Thoracic aorta (tissue), 2 donors: ENCODE measurements at regions not wholly inside any gene's neighbourhood (a gene's known extent, or its start where the extent isn't known, plus 50 kb on each side); places are given as distances from the start of the nearest gene placed in this dataset.

Experiments used
- ATAC-seq: fragments of 150-250 bp; one replicate; pipeline ENCODE4 v1.8.0; 2017; ENCODE audit warnings: low read depth; ENCODE audit not compliant: insufficient number of reproducible peaks, low FRiP score
- DNase-seq: peaks from one replicate; pipeline ENCODE4 v3.0.0-alpha.2; 2020; ENCODE audit warnings: low spot score
- H3K27ac ChIP-seq, 2 donors: fragments of 200-600 bp; sonication (generic); 1 replicate in 1 of 2; 2 replicates in 1 of 2; pipeline ENCODE4 v1.5.1; 2016; ENCODE audit warnings: mild to moderate bottlenecking in 2 of 2, moderate library complexity in 2 of 2
- H3K27me3 ChIP-seq: fragments of 200-600 bp; sonication (generic); replicated peaks from 2 replicates; pipeline ENCODE4 v1.6.0; 2016; ENCODE audit warnings: mild to moderate bottlenecking; ENCODE audit not compliant: insufficient read depth
- H3K36me3 ChIP-seq: fragments of 200-600 bp; sonication (generic); one replicate; pipeline ENCODE4 v1.5.1; 2016
- H3K4me1 ChIP-seq, 2 donors: fragments of 200-600 bp; sonication (generic); 1 replicate in 1 of 2; 2 replicates in 1 of 2; pipeline versions ENCODE4 v1.5.1 to v1.6.0; 2016; ENCODE audit warnings: low read depth in 2 of 2, mild to moderate bottlenecking in 1 of 2; ENCODE audit not compliant: control insufficient read depth in 1 of 2
- H3K4me3 ChIP-seq: fragments of 200-600 bp; sonication (generic); 2 replicates; pipeline ENCODE4 v1.5.1; 2016; ENCODE audit warnings: mild to moderate bottlenecking
- H3K9me3 ChIP-seq: fragments of 200-600 bp; sonication (generic); 2 replicates; pipeline ENCODE4 v1.5.1; 2016
- CTCF ChIP-seq: fragments of 200-600 bp; sonication (generic); IDR thresholded peaks from one replicate; pipeline ENCODE4 v1.5.1; 2019; ENCODE audit warnings: antibody characterized with exemption

GRCh38 chr14:84792722-84793410, 737.1 kb upstream of the FLRT2 start:
- no peak overlapping the region for H3K4me3 ChIP-seq
- TF ChIP-seq CTCF: no peak
- no peaks in the 10 kb centered on the region for H3K27me3 ChIP-seq
- no peak overlapping the region for H3K27ac ChIP-seq
- ATAC-seq: no peak
- no peaks in the 10 kb centered on the region for H3K9me3 ChIP-seq
- no peaks in the 10 kb centered on the region for H3K36me3 ChIP-seq
- H3K4me1 ChIP-seq: no peaks in the 10 kb centered on the region
- DNase-seq: no peak

GRCh38 chr14:84797326-84797725, 732.6 kb upstream of the FLRT2 start:
- no peaks in the 10 kb centered on the region for H3K36me3 ChIP-seq
- H3K9me3 ChIP-seq: no peaks in the 10 kb centered on the region
- no peak for TF ChIP-seq CTCF
- H3K4me1 ChIP-seq: no peaks in the 10 kb centered on the region
- DNase-seq (no peak), ATAC-seq (no peak)
- no peak overlapping the region for H3K4me3 ChIP-seq
- no peaks in the 10 kb centered on the region for H3K27me3 ChIP-seq
- H3K27ac ChIP-seq: no peak overlapping the region

- Histone ChIP-seq H3K36me3 (no peaks in the 10 kb centered on the region), H3K9me3 (no peaks in the 10 kb centered on the region), H3K27ac (no peak overlapping the region), H3K4me3 (no peak overlapping the region), H3K27me3 (no peaks in the 10 kb centered on the region), H3K4me1 (no peaks in the 10 kb centered on the region)
- no peak for DNase-seq
- no peak for TF ChIP-seq CTCF
- ATAC-seq: no peak
These were observed 725.5 kb upstream of the FLRT2 start for GRCh38 chr14:84804468-84804867.

GRCh38 chr14:84804895-84805294, 725.0 kb upstream of the FLRT2 start:
- no peaks in the 10 kb centered on the region for H3K4me1 ChIP-seq
- H3K4me3 ChIP-seq: no peak overlapping the region
- ATAC-seq: no peak
- no peak overlapping the region for H3K27ac ChIP-seq
- no peaks in the 10 kb centered on the region for H3K27me3 ChIP-seq
- H3K9me3 ChIP-seq: no peaks in the 10 kb centered on the region
- no peak for TF ChIP-seq CTCF
- DNase-seq: no peak
- no peaks in the 10 kb centered on the region for H3K36me3 ChIP-seq

- H3K36me3 ChIP-seq: no peaks in the 10 kb centered on the region
- no peak for TF ChIP-seq CTCF
- no peak overlapping the region for H3K27ac ChIP-seq
- DNase-seq: no peak
- no peak for ATAC-seq
- H3K4me1 ChIP-seq: no peaks in the 10 kb centered on the region
- no peaks in the 10 kb centered on the region for H3K9me3 ChIP-seq
- no peaks in the 10 kb centered on the region for H3K27me3 ChIP-seq
- H3K4me3 ChIP-seq: no peak overlapping the region
These were observed 723.8 kb upstream of the FLRT2 start for GRCh38 chr14:84806181-84806580.
